ENCODE measurements at regions not wholly inside any gene's neighbourhood (a gene's known extent, or its start where the extent isn't known, plus 50 kb on each side); places are given as distances from the start of the nearest gene placed in this dataset.
"Not testable (repeated sequence)": the region's sequence is repeated elsewhere in the genome, so short reads cannot be mapped to it uniquely, and the experiment has no call there.

- no peak overlapping the region for H3K4me3 ChIP-seq (ENCODE audit: low read depth, low read length)
These were observed 674.2 kb upstream of the MANEA start for GRCh38 chr6:94902974-94903628.

GRCh38 chr6:94899191-94899590, 678.1 kb upstream of the MANEA start:
- H3K4me3 ChIP-seq (ENCODE audit: low read depth, low read length) = no peak overlapping the region

- no peak overlapping the region for H3K4me3 ChIP-seq (ENCODE audit: low read depth, low read length)
These were observed 683.0 kb upstream of the MANEA start for GRCh38 chr6:94894300-94894699.

GRCh38 chr6:94893327-94893726, 684.0 kb upstream of the MANEA start:
- H3K4me3 ChIP-seq (ENCODE audit: low read depth, low read length) = no peak overlapping the region

GRCh38 chr6:94873819-94874218, 703.5 kb upstream of the MANEA start:
- not testable (repeated sequence) for H3K4me3 ChIP-seq (ENCODE audit: low read depth, low read length)

- H3K4me3 ChIP-seq (ENCODE audit: low read depth, low read length) = no peak overlapping the region
These were observed 715.2 kb upstream of the MANEA start for GRCh38 chr6:94862112-94862511.

- no peak overlapping the region for H3K4me3 ChIP-seq (ENCODE audit: low read depth, low read length)
These were observed 717.4 kb upstream of the MANEA start for GRCh38 chr6:94859924-94860323.

- not testable (repeated sequence) for H3K4me3 ChIP-seq (ENCODE audit: low read depth, low read length)
These were observed 720.3 kb upstream of the MANEA start for GRCh38 chr6:94856999-94857398.

GRCh38 chr6:94851329-94851728, 726.0 kb upstream of the MANEA start:
- not testable (repeated sequence) for H3K4me3 ChIP-seq (ENCODE audit: low read depth, low read length)

GRCh38 chr6:94845742-94846141, 731.6 kb upstream of the MANEA start:
- H3K4me3 ChIP-seq (ENCODE audit: low read depth, low read length) = no peak overlapping the region

GRCh38 chr6:94835264-94835663, 742.1 kb upstream of the MANEA start:
- H3K4me3 ChIP-seq (ENCODE audit: low read depth, low read length) = no peak overlapping the region

- H3K4me3 ChIP-seq (ENCODE audit: low read depth, low read length) = no peak overlapping the region
These were observed 763.5 kb upstream of the MANEA start for GRCh38 chr6:94813806-94814205.

- H3K4me3 ChIP-seq (ENCODE audit: low read depth, low read length) = no peak overlapping the region
These were observed 776.0 kb upstream of the MANEA start for GRCh38 chr6:94801344-94801743.

- no peak overlapping the region for H3K4me3 ChIP-seq (ENCODE audit: low read depth, low read length)
These were observed 791.8 kb upstream of the MANEA start for GRCh38 chr6:94785514-94785913.

GRCh38 chr6:94785081-94785480, 792.3 kb upstream of the MANEA start:
- H3K4me3 ChIP-seq (ENCODE audit: low read depth, low read length) = not testable (repeated sequence)

- no peak overlapping the region for H3K4me3 ChIP-seq (ENCODE audit: low read depth, low read length)
These were observed 808.1 kb upstream of the MANEA start for GRCh38 chr6:94769197-94769596.

- no peak overlapping the region for H3K4me3 ChIP-seq (ENCODE audit: low read depth, low read length)
These were observed 825.5 kb upstream of the MANEA start for GRCh38 chr6:94751641-94752329.

GRCh38 chr6:94736236-94736635, 841.1 kb upstream of the MANEA start:
- H3K4me3 ChIP-seq (ENCODE audit: low read depth, low read length) = no peak overlapping the region

GRCh38 chr6:94735270-94735669, 842.1 kb upstream of the MANEA start:
- no peak overlapping the region for H3K4me3 ChIP-seq (ENCODE audit: low read depth, low read length)

GRCh38 chr6:94734751-94735150, 842.6 kb upstream of the MANEA start:
- H3K4me3 ChIP-seq (ENCODE audit: low read depth, low read length) = no peak overlapping the region

- H3K4me3 ChIP-seq (ENCODE audit: low read depth, low read length) = no peak overlapping the region
These were observed 844.3 kb upstream of the MANEA start for GRCh38 chr6:94733066-94733465.

- H3K4me3 ChIP-seq (ENCODE audit: low read depth, low read length) = no peak overlapping the region
These were observed 849.6 kb upstream of the MANEA start for GRCh38 chr6:94727710-94728109.

- H3K4me3 ChIP-seq (ENCODE audit: low read depth, low read length) = no peak overlapping the region
These were observed 855.9 kb upstream of the MANEA start for GRCh38 chr6:94721459-94721858.
